ENCODE measurements at regions not wholly inside any gene's neighbourhood (a gene's known extent, or its start where the extent isn't known, plus 50 kb on each side); places are given as distances from the start of the nearest gene placed in this dataset.

- H2BK12ac ChIP-seq (ENCODE audit: low read length) = no peak overlapping the region
- no peaks in the 10 kb centered on the region for H3K27me3 ChIP-seq (ENCODE audit: insufficient read depth, low read length)
- H3K79me2 ChIP-seq (ENCODE audit: control insufficient read depth, insufficient read depth, low read length, poor library complexity) = no peaks in the 10 kb centered on the region
- H3K4ac ChIP-seq (ENCODE audit: low read depth, low read length) = no peak overlapping the region
- H3K4me1 ChIP-seq (ENCODE audit: control insufficient read depth in 1 of 2, insufficient read depth in 2 of 2, low read length in 2 of 2) = no peaks in the 10 kb centered on the region
- no peaks in the 10 kb centered on the region for H3K9me3 ChIP-seq (ENCODE audit: insufficient read depth, low read depth, low read length)
- H2BK5ac ChIP-seq (ENCODE audit: low read depth, low read length, poor library complexity) = no peak overlapping the region
- no CpG with 5 or more reads among the region's 2 CpGs for WGBS (ENCODE audit: extremely low coverage, insufficient coverage, insufficient read length)
- H2BK120ac ChIP-seq (ENCODE audit: insufficient read depth, low read length, poor library complexity) = no peak overlapping the region
- H2AFZ ChIP-seq (ENCODE audit: insufficient read depth, low read length, poor library complexity) = no peak overlapping the region
- H3K18ac ChIP-seq (ENCODE audit: low read length) = no peak overlapping the region
- no peaks in the 10 kb centered on the region for H3K79me1 ChIP-seq (ENCODE audit: low read length)
- no peak overlapping the region for H2AK5ac ChIP-seq (ENCODE audit: low read length)
- no peak overlapping the region for H3K9ac ChIP-seq (ENCODE audit: low read length)
- H3K36me3 ChIP-seq (ENCODE audit: control insufficient read depth in 1 of 2, insufficient read depth in 2 of 2, low read length in 2 of 2) = no peaks in the 10 kb centered on the region
- H3K4me2 ChIP-seq (ENCODE audit: low read length) = no peak overlapping the region
- no peak overlapping the region for H4K91ac ChIP-seq (ENCODE audit: low read depth, low read length)
- DNase-seq = no peak
- no peak overlapping the region for H3K4me3 ChIP-seq (ENCODE audit: low read depth, low read length)
- H3K14ac ChIP-seq (ENCODE audit: low read length) = no peak overlapping the region
- H3K27ac ChIP-seq (ENCODE audit: low read depth, low read length) = no peak overlapping the region
- no peak overlapping the region for H4K8ac ChIP-seq (ENCODE audit: low read depth, low read length)
- no peak overlapping the region for H3K23ac ChIP-seq (ENCODE audit: low read length)
- no peak overlapping the region for H4K12ac ChIP-seq (ENCODE audit: low read depth, low read length)
Measured at GRCh38 chr1:198829356-198829755, 190.5 kb downstream of the PTPRC start.

GRCh38 chr1:198829944-198830343, 191.1 kb downstream of the PTPRC start:
- no peak overlapping the region for H2AFZ ChIP-seq (ENCODE audit: insufficient read depth, low read length, poor library complexity)
- H3K27ac ChIP-seq (ENCODE audit: low read depth, low read length) = no peak overlapping the region
- H3K4ac ChIP-seq (ENCODE audit: low read depth, low read length) = no peak overlapping the region
- no peak overlapping the region for H4K91ac ChIP-seq (ENCODE audit: low read depth, low read length)
- H3K23ac ChIP-seq (ENCODE audit: low read length) = no peak overlapping the region
- no peaks in the 10 kb centered on the region for H3K27me3 ChIP-seq (ENCODE audit: insufficient read depth, low read length)
- H3K4me3 ChIP-seq (ENCODE audit: low read depth, low read length) = no peak overlapping the region
- H2AK5ac ChIP-seq (ENCODE audit: low read length) = no peak overlapping the region
- no peak overlapping the region for H3K9ac ChIP-seq (ENCODE audit: low read length)
- no peak overlapping the region for H3K14ac ChIP-seq (ENCODE audit: low read length)
- no peak overlapping the region for H4K12ac ChIP-seq (ENCODE audit: low read depth, low read length)
- WGBS (ENCODE audit: extremely low coverage, insufficient coverage, insufficient read length) = no CpG with 5 or more reads among the region's 1 CpG
- H4K8ac ChIP-seq (ENCODE audit: low read depth, low read length) = no peak overlapping the region
- H2BK5ac ChIP-seq (ENCODE audit: low read depth, low read length, poor library complexity) = no peak overlapping the region
- no peaks in the 10 kb centered on the region for H3K79me2 ChIP-seq (ENCODE audit: control insufficient read depth, insufficient read depth, low read length, poor library complexity)
- H3K79me1 ChIP-seq (ENCODE audit: low read length) = no peaks in the 10 kb centered on the region
- no peak overlapping the region for H3K18ac ChIP-seq (ENCODE audit: low read length)
- H2BK12ac ChIP-seq (ENCODE audit: low read length) = no peak overlapping the region
- no peak overlapping the region for H3K4me2 ChIP-seq (ENCODE audit: low read length)
- H3K4me1 ChIP-seq (ENCODE audit: control insufficient read depth in 1 of 2, insufficient read depth in 2 of 2, low read length in 2 of 2) = no peaks in the 10 kb centered on the region
- H2BK120ac ChIP-seq (ENCODE audit: insufficient read depth, low read length, poor library complexity) = no peak overlapping the region
- no peaks in the 10 kb centered on the region for H3K36me3 ChIP-seq (ENCODE audit: control insufficient read depth in 1 of 2, insufficient read depth in 2 of 2, low read length in 2 of 2)
- DNase-seq = no peak
- H3K9me3 ChIP-seq (ENCODE audit: insufficient read depth, low read depth, low read length) = no peaks in the 10 kb centered on the region

- no CpG with 5 or more reads among the region's 6 CpGs for WGBS (ENCODE audit: extremely low coverage, insufficient coverage, insufficient read length)
- Histone ChIP-seq H2AFZ (ENCODE audit: insufficient read depth, low read length, poor library complexity) (no peak overlapping the region), H3K18ac (ENCODE audit: low read length) (no peak overlapping the region), H3K23ac (ENCODE audit: low read length) (no peak overlapping the region), H3K79me1 (ENCODE audit: low read length) (no peaks in the 10 kb centered on the region), H3K9me3 (ENCODE audit: insufficient read depth, low read depth, low read length) (no peaks in the 10 kb centered on the region), H2BK12ac (ENCODE audit: low read length) (no peak overlapping the region), H3K14ac (ENCODE audit: low read length) (no peak overlapping the region), H4K91ac (ENCODE audit: low read depth, low read length) (no peak overlapping the region), H3K27ac (ENCODE audit: low read depth, low read length) (no peak overlapping the region), H4K12ac (ENCODE audit: low read depth, low read length) (no peak overlapping the region), H3K4me2 (ENCODE audit: low read length) (no peak overlapping the region), H3K4ac (ENCODE audit: low read depth, low read length) (no peak overlapping the region), H3K4me3 (ENCODE audit: low read depth, low read length) (no peak overlapping the region), H3K79me2 (ENCODE audit: control insufficient read depth, insufficient read depth, low read length, poor library complexity) (no peaks in the 10 kb centered on the region), H2BK120ac (ENCODE audit: insufficient read depth, low read length, poor library complexity) (no peak overlapping the region), H3K36me3 (ENCODE audit: control insufficient read depth in 1 of 2, insufficient read depth in 2 of 2, low read length in 2 of 2) (no peaks in the 10 kb centered on the region), H2AK5ac (ENCODE audit: low read length) (no peak overlapping the region), H2BK5ac (ENCODE audit: low read depth, low read length, poor library complexity) (no peak overlapping the region), H3K4me1 (ENCODE audit: control insufficient read depth in 1 of 2, insufficient read depth in 2 of 2, low read length in 2 of 2) (no peaks in the 10 kb centered on the region), H3K9ac (ENCODE audit: low read length) (no peak overlapping the region), H3K27me3 (ENCODE audit: insufficient read depth, low read length) (no peaks in the 10 kb centered on the region), H4K8ac (ENCODE audit: low read depth, low read length) (no peak overlapping the region)
- no peak for DNase-seq
Measured at GRCh38 chr1:198830412-198830811, 191.6 kb downstream of the PTPRC start.

- Histone ChIP-seq H2AFZ (ENCODE audit: insufficient read depth, low read length, poor library complexity) (no peak overlapping the region), H3K79me2 (ENCODE audit: control insufficient read depth, insufficient read depth, low read length, poor library complexity) (no peaks in the 10 kb centered on the region)
- WGBS (ENCODE audit: extremely low coverage, insufficient coverage, insufficient read length) = no CpG with 5 or more reads among the region's 6 CpGs
Measured at GRCh38 chr1:198833706-198834503, 195.1 kb downstream of the PTPRC start.

More at GRCh38 chr1:198833706-198834503, 195.1 kb downstream of the PTPRC start:
- H3K9ac ChIP-seq (ENCODE audit: low read length) = no peak overlapping the region
- H3K4me1 ChIP-seq (ENCODE audit: control insufficient read depth in 1 of 2, insufficient read depth in 2 of 2, low read length in 2 of 2) = no peaks in the 10 kb centered on the region
- H3K36me3 ChIP-seq (ENCODE audit: control insufficient read depth in 1 of 2, insufficient read depth in 2 of 2, low read length in 2 of 2) = no peaks in the 10 kb centered on the region
- no peak overlapping the region for H4K91ac ChIP-seq (ENCODE audit: low read depth, low read length)
- no peak for DNase-seq
- no peak overlapping the region for H2BK120ac ChIP-seq (ENCODE audit: insufficient read depth, low read length, poor library complexity)
- no peaks in the 10 kb centered on the region for H3K79me1 ChIP-seq (ENCODE audit: low read length)
- H3K4ac ChIP-seq (ENCODE audit: low read depth, low read length) = no peak overlapping the region
- no peaks in the 10 kb centered on the region for H3K9me3 ChIP-seq (ENCODE audit: insufficient read depth, low read depth, low read length)
- H3K23ac ChIP-seq (ENCODE audit: low read length) = peak overlapping the region; percentile 40
- H3K4me3 ChIP-seq (ENCODE audit: low read depth, low read length) = no peak overlapping the region
- H4K12ac ChIP-seq (ENCODE audit: low read depth, low read length) = no peak overlapping the region
- no peak overlapping the region for H3K4me2 ChIP-seq (ENCODE audit: low read length)
- H3K18ac ChIP-seq (ENCODE audit: low read length) = no peak overlapping the region
- no peak overlapping the region for H2BK5ac ChIP-seq (ENCODE audit: low read depth, low read length, poor library complexity)
- no peaks in the 10 kb centered on the region for H3K27me3 ChIP-seq (ENCODE audit: insufficient read depth, low read length)
- H4K8ac ChIP-seq (ENCODE audit: low read depth, low read length) = no peak overlapping the region
- no peak overlapping the region for H3K27ac ChIP-seq (ENCODE audit: low read depth, low read length)
- no peak overlapping the region for H2AK5ac ChIP-seq (ENCODE audit: low read length)
- H2BK12ac ChIP-seq (ENCODE audit: low read length) = no peak overlapping the region
- no peak overlapping the region for H3K14ac ChIP-seq (ENCODE audit: low read length)

Measured in trophoblast cell (in vitro differentiated cells and primary cell).